ENCODE measurements at regions not wholly inside any gene's neighbourhood (a gene's known extent, or its start where the extent isn't known, plus 50 kb on each side); places are given as distances from the start of the nearest gene placed in this dataset.

DNA sequence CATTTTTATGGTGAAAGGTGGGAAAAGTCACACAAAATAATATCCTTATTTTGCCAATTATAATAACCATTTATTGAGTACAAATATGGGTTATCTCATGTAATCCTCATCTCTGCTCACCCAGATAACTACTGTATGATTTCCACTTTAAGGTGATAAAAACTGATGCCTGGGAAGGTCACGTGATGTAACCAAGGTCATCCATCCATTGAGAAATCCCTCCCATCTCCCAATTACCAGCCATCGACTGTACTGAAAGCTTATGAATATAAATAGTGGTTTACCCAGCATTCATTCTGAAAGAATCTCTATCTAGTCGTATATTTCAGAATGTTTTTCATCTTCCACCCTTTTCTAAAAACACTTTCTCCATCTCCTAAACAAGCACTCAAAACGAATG lies 55.0 kb upstream of the IFNAR2 start:
- Mint-ChIP-seq H3K9me3 (no peaks in the 10 kb centered on the region), H3K27me3 (ENCODE audit: insufficient read depth, low read depth, poor library complexity) (no peaks in the 10 kb centered on the region), H3K4me3 (no peak overlapping the region), H3K4me1 (no peaks in the 10 kb centered on the region), H3K27ac (no peak overlapping the region), H3K36me3 (ENCODE audit: low read depth) (no peaks in the 10 kb centered on the region)
- H3K4me1 ChIP-seq (ENCODE audit: insufficient read depth) = no peaks in the 10 kb centered on the region
- H4K20me1 ChIP-seq (replicated peaks; ENCODE audit: insufficient read depth) = no peaks in the 10 kb centered on the region
- no peaks in the 10 kb centered on the region for H3F3A ChIP-seq (replicated peaks; ENCODE audit: low read depth)
- H3K36me3 ChIP-seq (ENCODE audit: insufficient read depth) = no peaks in the 10 kb centered on the region
- H3K79me2 ChIP-seq (replicated peaks; ENCODE audit: insufficient read depth) = no peaks in the 10 kb centered on the region
- no peak overlapping the region for H2AFZ ChIP-seq
- H3K4me2 ChIP-seq = no peak overlapping the region
- H3K4me3 ChIP-seq = no peak overlapping the region
- DNase-seq (ENCODE audit: low spot score) (no peak), ATAC-seq (no peak)
- H3K9me2 ChIP-seq (ENCODE audit: insufficient read depth) = no peaks in the 10 kb centered on the region
- no peaks in the 10 kb centered on the region for H3K27me3 ChIP-seq (ENCODE audit: insufficient read depth)
- TF ChIP-seq EZH2phosphoT487 (IDR thresholded peaks at IDR 0.05; ENCODE audit: unreplicated experiment) = no peak
- no peak for TF ChIP-seq JUNB (IDR thresholded peaks at IDR 0.05; ENCODE audit: unreplicated experiment)
- TF ChIP-seq STAT1 (IDR thresholded peaks at IDR 0.05; ENCODE audit: unreplicated experiment) = no peak
- H3K27ac ChIP-seq (ENCODE audit: low read depth) = no peak overlapping the region
